HUES48 (cell line): ENCODE measurements at regions not wholly inside any gene's neighbourhood (a gene's known extent, or its start where the extent isn't known, plus 50 kb on each side); places are given as distances from the start of the nearest gene placed in this dataset.
"Not testable (repeated sequence)": the region's sequence is repeated elsewhere in the genome, so short reads cannot be mapped to it uniquely, and the experiment has no call there.

Experiments used
- H3K27ac ChIP-seq: one replicate; pipeline ENCODE4 v1.7.0; 2013; ENCODE audit warnings: low read depth, low read length, inconsistent platforms
- H3K27me3 ChIP-seq: 2 replicates; pipeline ENCODE4 v1.6.1; 2013; ENCODE audit warnings: mild to moderate bottlenecking, low read length; ENCODE audit not compliant: control insufficient read depth, insufficient read depth
- H3K36me3 ChIP-seq: 2 replicates; pipeline ENCODE4 v1.6.1; 2013; ENCODE audit warnings: low read length; ENCODE audit not compliant: control insufficient read depth, insufficient read depth
- H3K4me1 ChIP-seq: 2 replicates; pipeline ENCODE4 v1.6.1; 2013; ENCODE audit warnings: mild to moderate bottlenecking, low read length; ENCODE audit not compliant: control insufficient read depth, insufficient read depth
- H3K4me3 ChIP-seq: 2 replicates; pipeline ENCODE4 v1.5.1; 2013; ENCODE audit warnings: mild to moderate bottlenecking, low read depth, low read length
- H3K9ac ChIP-seq: 2 replicates; pipeline ENCODE4 v1.6.1; 2013; ENCODE audit warnings: mild to moderate bottlenecking, low read depth, low read length, moderate library complexity
- H3K9me3 ChIP-seq: 2 replicates; pipeline ENCODE4 v1.6.1; 2013; ENCODE audit warnings: low read length; ENCODE audit not compliant: control insufficient read depth, insufficient read depth

- not testable (repeated sequence) for H3K36me3 ChIP-seq, H3K4me3 ChIP-seq, H3K27me3 ChIP-seq, H3K9me3 ChIP-seq, H3K27ac ChIP-seq, H3K4me1 ChIP-seq, H3K9ac ChIP-seq
These were observed 80.1 kb downstream of the NPIPB11 start for GRCh38 chr16:29326164-29327125.

DNA sequence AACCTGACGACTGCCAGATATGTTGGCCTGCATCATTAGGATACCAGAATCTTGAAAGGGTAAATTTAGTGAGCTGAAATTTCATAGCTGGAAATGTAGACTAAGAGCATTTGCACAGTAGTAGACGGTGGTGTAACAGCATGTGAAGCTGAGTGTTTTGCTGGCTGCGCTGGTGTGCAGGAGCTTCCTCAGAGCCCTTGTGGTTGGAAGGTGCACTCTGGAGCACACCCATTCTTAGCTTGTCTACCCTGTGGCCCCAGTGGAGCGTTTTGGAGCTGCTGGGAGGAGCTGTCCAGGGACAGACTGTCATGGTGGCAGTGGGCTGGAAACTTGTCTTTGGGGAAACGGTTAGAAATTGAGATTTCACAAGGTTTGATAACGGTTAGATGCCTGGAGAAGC, 82.8 kb downstream of the NPIPB11 start:
- not testable (repeated sequence) for H3K9ac ChIP-seq, H3K36me3 ChIP-seq, H3K4me1 ChIP-seq, H3K27ac ChIP-seq, H3K9me3 ChIP-seq, H3K4me3 ChIP-seq, H3K27me3 ChIP-seq

GRCh38 chr16:29321585-29321984, 84.9 kb downstream of the NPIPB11 start:
- Histone ChIP-seq H3K9ac (no peak overlapping the region), H3K36me3 (no peaks in the 10 kb centered on the region), H3K4me3 (no peak overlapping the region), H3K27me3 (no peaks in the 10 kb centered on the region), H3K27ac (no peak overlapping the region), H3K9me3 (no peaks in the 10 kb centered on the region), H3K4me1 (no peaks in the 10 kb centered on the region)

GRCh38 chr16:29321000-29321393, 85.5 kb downstream of the NPIPB11 start:
- Histone ChIP-seq H3K36me3 (no peaks in the 10 kb centered on the region), H3K9ac (no peak overlapping the region), H3K27ac (no peak overlapping the region)

DNA sequence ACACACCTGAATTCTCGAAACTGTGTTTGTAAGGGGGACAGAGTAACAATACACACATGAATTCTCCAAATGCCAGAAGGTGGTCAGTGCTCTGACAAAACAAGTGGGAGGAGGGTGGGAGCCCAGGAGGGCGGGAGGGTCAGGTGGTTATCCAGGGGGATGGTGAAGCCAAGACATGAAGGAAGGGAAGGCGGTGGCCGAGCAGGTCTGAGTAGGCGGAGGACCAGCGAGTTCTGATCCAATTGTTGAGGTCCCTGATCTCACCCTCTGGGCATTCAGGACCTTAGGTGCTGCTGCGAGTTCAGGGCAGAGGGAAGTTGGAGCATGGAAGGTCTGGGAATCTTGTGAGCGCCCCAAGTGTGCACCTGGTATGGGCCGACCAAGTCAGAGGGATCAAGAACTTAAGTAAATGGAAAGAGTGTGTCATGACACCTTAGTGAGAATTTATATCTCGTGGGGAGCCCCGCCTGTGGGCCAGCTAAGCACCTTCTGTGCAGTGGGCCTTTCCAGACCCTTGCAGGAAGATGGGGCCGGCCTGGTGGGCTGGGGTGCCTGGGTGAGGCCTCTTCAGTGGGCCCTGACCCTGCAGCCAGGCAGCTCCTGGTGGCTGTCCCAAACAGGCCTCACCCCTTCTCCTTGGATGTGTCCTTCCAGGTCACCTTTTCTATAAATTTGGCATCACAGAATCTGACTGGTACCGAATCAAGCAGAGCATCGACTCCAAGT, 86.1 kb downstream of the NPIPB11 start:
- no peak overlapping the region for H3K4me3 ChIP-seq
- no peaks in the 10 kb centered on the region for H3K9me3 ChIP-seq
- H3K27me3 ChIP-seq: no peaks in the 10 kb centered on the region
- H3K27ac ChIP-seq: no peak overlapping the region
- no peaks in the 10 kb centered on the region for H3K4me1 ChIP-seq
- H3K9ac ChIP-seq: no peak overlapping the region
- no peaks in the 10 kb centered on the region for H3K36me3 ChIP-seq

More at GRCh38 chr16:29321000-29321393, 85.5 kb downstream of the NPIPB11 start:
- H3K27me3 ChIP-seq: no peaks in the 10 kb centered on the region
- no peak overlapping the region for H3K4me3 ChIP-seq
- H3K9me3 ChIP-seq: no peaks in the 10 kb centered on the region
- H3K4me1 ChIP-seq: no peaks in the 10 kb centered on the region

GRCh38 chr16:29319726-29320125, 86.8 kb downstream of the NPIPB11 start:
- no peaks in the 10 kb centered on the region for H3K27me3 ChIP-seq
- no peak overlapping the region for H3K4me3 ChIP-seq
- H3K27ac ChIP-seq: no peak overlapping the region
- H3K9ac ChIP-seq: no peak overlapping the region
- H3K4me1 ChIP-seq: no peaks in the 10 kb centered on the region
- no peaks in the 10 kb centered on the region for H3K36me3 ChIP-seq
- no peaks in the 10 kb centered on the region for H3K9me3 ChIP-seq

GRCh38 chr16:29318561-29318968, 87.9 kb downstream of the NPIPB11 start:
- not testable (repeated sequence) for H3K9me3 ChIP-seq, H3K4me1 ChIP-seq, H3K36me3 ChIP-seq, H3K27me3 ChIP-seq, H3K4me3 ChIP-seq, H3K9ac ChIP-seq
- peak overlapping the region; percentile 45 for H3K27ac ChIP-seq

DNA sequence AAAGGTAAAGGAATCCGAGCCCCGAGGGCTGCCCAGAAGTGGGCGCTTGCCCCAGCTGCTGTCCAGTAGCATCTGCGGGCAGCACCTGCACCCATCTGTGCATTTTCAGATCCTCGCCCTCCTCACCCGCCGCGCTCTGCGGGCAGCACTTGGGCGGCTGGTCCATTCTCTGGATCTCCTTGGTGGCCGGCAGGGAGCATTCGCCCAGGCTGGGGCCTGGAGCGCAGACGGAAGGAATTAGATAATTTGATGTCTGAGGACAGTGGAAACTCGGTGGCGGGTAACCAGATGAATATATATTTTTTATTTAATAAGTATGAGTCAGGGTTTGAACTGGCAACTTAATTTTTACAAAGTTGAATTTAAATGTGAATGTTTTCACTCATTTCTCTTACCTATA, 88.5 kb downstream of the NPIPB11 start:
- peak overlapping the region; percentile 45 for H3K27ac ChIP-seq
- H3K27me3 ChIP-seq: no peaks in the 10 kb centered on the region
- no peaks in the 10 kb centered on the region for H3K36me3 ChIP-seq
- no peaks in the 10 kb centered on the region for H3K9me3 ChIP-seq
- no peak overlapping the region for H3K4me3 ChIP-seq
- no peak overlapping the region for H3K9ac ChIP-seq
- H3K4me1 ChIP-seq: no peaks in the 10 kb centered on the region

- Histone ChIP-seq H3K4me3 (no peak overlapping the region), H3K4me1 (no peaks in the 10 kb centered on the region), H3K36me3 (no peaks in the 10 kb centered on the region), H3K9me3 (no peaks in the 10 kb centered on the region), H3K9ac (no peak overlapping the region), H3K27ac (no peak overlapping the region), H3K27me3 (no peaks in the 10 kb centered on the region)
These were observed 89.2 kb downstream of the NPIPB11 start for GRCh38 chr16:29317269-29317668.

- no peak overlapping the region for H3K9ac ChIP-seq
- H3K9me3 ChIP-seq: no peaks in the 10 kb centered on the region
- no peak overlapping the region for H3K27ac ChIP-seq
- no peak overlapping the region for H3K4me3 ChIP-seq
- H3K36me3 ChIP-seq: no peaks in the 10 kb centered on the region
- H3K4me1 ChIP-seq: no peaks in the 10 kb centered on the region
- H3K27me3 ChIP-seq: no peaks in the 10 kb centered on the region
These were observed 89.7 kb downstream of the NPIPB11 start for GRCh38 chr16:29316761-29317183.

- Histone ChIP-seq H3K27me3 (no peaks in the 10 kb centered on the region), H3K9me3 (no peaks in the 10 kb centered on the region), H3K36me3 (no peaks in the 10 kb centered on the region), H3K27ac (no peak overlapping the region), H3K4me1 (no peaks in the 10 kb centered on the region), H3K9ac (no peak overlapping the region), H3K4me3 (no peak overlapping the region)
These were observed 90.5 kb downstream of the NPIPB11 start for GRCh38 chr16:29315916-29316517.
